ENCODE measurements at regions not wholly inside any gene's neighbourhood (a gene's known extent, or its start where the extent isn't known, plus 50 kb on each side); places are given as distances from the start of the nearest gene placed in this dataset.

GRCh38 chr14:85895603-85896002 lies 365.7 kb downstream of the FLRT2 start:
- Mint-ChIP-seq H3K4me3 (no peak overlapping the region), H3K27me3 (peaks cover 0 to 1% of the 10 kb centered on the region in 2 donors), H3K27ac (no peak overlapping the region), H3K36me3 (no peaks in the 10 kb centered on the region), H3K9me3 (peaks cover 0 to 4% (median 0%) of the 10 kb centered on the region in 8 donors), H3K4me1 (no peaks in the 10 kb centered on the region)
- no peak for DNase-seq
- Histone ChIP-seq H3K36me3 (ENCODE audit: insufficient read depth, low read length) (no peaks in the 10 kb centered on the region), H3K27me3 (ENCODE audit: insufficient read depth, low read length) (no peaks in the 10 kb centered on the region), H3K4me3 (ENCODE audit: low read length in 2 of 2) (no peak overlapping the region), H3K27ac (ENCODE audit: low read depth, low read length) (no peak overlapping the region), H3K4me1 (ENCODE audit: insufficient read depth, low read length) (no peaks in the 10 kb centered on the region), H3K9me3 (ENCODE audit: control insufficient read depth in 1 of 2, low read length in 2 of 2) (no peaks in the 10 kb centered on the region)
- intact Hi-C loops (cut with micrococcal nuclease) = no loop called here
- ChIA-PET CTCF (ENCODE audit: partially characterized antibody) (no interaction called here), POLR2A (ENCODE audit: partially characterized antibody) (no interaction called here)

- H3K4me1 Mint-ChIP-seq = no peaks in the 10 kb centered on the region
These were observed 362.3 kb downstream of the FLRT2 start for GRCh38 chr14:85892251-85892650.

GRCh38 chr14:85883966-85884365 lies 354.0 kb downstream of the FLRT2 start:
- no peak overlapping the region for H3K4me3 Mint-ChIP-seq
- no peaks in the 10 kb centered on the region for H3K27me3 ChIP-seq (ENCODE audit: insufficient read depth, low read length)
- no peaks in the 10 kb centered on the region for H3K9me3 ChIP-seq (ENCODE audit: control insufficient read depth in 1 of 2, low read length in 2 of 2)
- H3K9me3 Mint-ChIP-seq = peaks cover 0 to 8% (median 0%) of the 10 kb centered on the region in 8 donors
- intact Hi-C loops (cut with micrococcal nuclease) = no loop called here
- no peaks in the 10 kb centered on the region for H3K36me3 ChIP-seq (ENCODE audit: insufficient read depth, low read length)
- no peak overlapping the region for H3K27ac ChIP-seq (ENCODE audit: low read depth, low read length)
- no peak overlapping the region for H3K4me3 ChIP-seq (ENCODE audit: low read length in 2 of 2)
- H3K27me3 Mint-ChIP-seq = peaks cover 0 to 5% of the 10 kb centered on the region in 2 donors
- POLR2A ChIA-PET (ENCODE audit: partially characterized antibody) = no interaction called here
- no peaks in the 10 kb centered on the region for H3K4me1 Mint-ChIP-seq
- H3K4me1 ChIP-seq (ENCODE audit: insufficient read depth, low read length) = no peaks in the 10 kb centered on the region
- no peaks in the 10 kb centered on the region for H3K36me3 Mint-ChIP-seq
- DNase-seq = no peak
- no peak overlapping the region for H3K27ac Mint-ChIP-seq
- CTCF ChIA-PET (ENCODE audit: partially characterized antibody) = no interaction called here

More at GRCh38 chr14:85892251-85892650, 362.3 kb downstream of the FLRT2 start:
- CTCF ChIA-PET (ENCODE audit: partially characterized antibody) = no interaction called here
- Histone ChIP-seq H3K27ac (ENCODE audit: low read depth, low read length) (no peak overlapping the region), H3K4me1 (ENCODE audit: insufficient read depth, low read length) (no peaks in the 10 kb centered on the region), H3K4me3 (ENCODE audit: low read length in 2 of 2) (no peak overlapping the region), H3K9me3 (ENCODE audit: control insufficient read depth in 1 of 2, low read length in 2 of 2) (no peaks in the 10 kb centered on the region), H3K27me3 (ENCODE audit: insufficient read depth, low read length) (no peaks in the 10 kb centered on the region), H3K36me3 (ENCODE audit: insufficient read depth, low read length) (no peaks in the 10 kb centered on the region)
- Mint-ChIP-seq H3K36me3 (no peaks in the 10 kb centered on the region), H3K4me3 (no peak overlapping the region), H3K9me3 (peaks cover 0 to 4% (median 0%) of the 10 kb centered on the region in 8 donors), H3K27ac (no peak overlapping the region), H3K27me3 (no peaks in the 10 kb centered on the region)
- POLR2A ChIA-PET (ENCODE audit: partially characterized antibody) = no interaction called here
- intact Hi-C loops (cut with micrococcal nuclease) = no loop called here
- no peak for DNase-seq

GRCh38 chr14:85883101-85883500 lies 353.2 kb downstream of the FLRT2 start:
- Histone ChIP-seq H3K27ac (ENCODE audit: low read depth, low read length) (no peak overlapping the region), H3K4me3 (ENCODE audit: low read length in 2 of 2) (no peak overlapping the region), H3K36me3 (ENCODE audit: insufficient read depth, low read length) (no peaks in the 10 kb centered on the region), H3K9me3 (ENCODE audit: control insufficient read depth in 1 of 2, low read length in 2 of 2) (no peaks in the 10 kb centered on the region), H3K27me3 (ENCODE audit: insufficient read depth, low read length) (no peaks in the 10 kb centered on the region), H3K4me1 (ENCODE audit: insufficient read depth, low read length) (no peaks in the 10 kb centered on the region)
- POLR2A ChIA-PET (ENCODE audit: partially characterized antibody) = no interaction called here
- H3K27ac Mint-ChIP-seq = no peak overlapping the region
- H3K4me3 Mint-ChIP-seq = no peak overlapping the region
- no peaks in the 10 kb centered on the region for H3K4me1 Mint-ChIP-seq
- H3K27me3 Mint-ChIP-seq = peaks cover 0 to 5% of the 10 kb centered on the region in 2 donors
- H3K9me3 Mint-ChIP-seq = peaks cover 0 to 8% (median 0%) of the 10 kb centered on the region in 8 donors
- CTCF ChIA-PET (ENCODE audit: partially characterized antibody) = interaction anchor here (0.6 to 0.9 kb wide), 2 partner anchors 15 to 380 kb away, joined by 3 read pairs; no protein-coding TSS in a partner anchor
- no peaks in the 10 kb centered on the region for H3K36me3 Mint-ChIP-seq
- intact Hi-C loops (cut with micrococcal nuclease) = no loop called here
- no peak for DNase-seq

GRCh38 chr14:85881935-85882334 lies 352.0 kb downstream of the FLRT2 start:
- H3K36me3 Mint-ChIP-seq = no peaks in the 10 kb centered on the region
- H3K9me3 ChIP-seq (ENCODE audit: control insufficient read depth in 1 of 2, low read length in 2 of 2) = no peaks in the 10 kb centered on the region
- POLR2A ChIA-PET (ENCODE audit: partially characterized antibody) = no interaction called here
- no peak overlapping the region for H3K4me3 ChIP-seq (ENCODE audit: low read length in 2 of 2)
- H3K4me1 ChIP-seq (ENCODE audit: insufficient read depth, low read length) = no peaks in the 10 kb centered on the region
- H3K27me3 Mint-ChIP-seq = peaks cover 0 to 5% of the 10 kb centered on the region in 2 donors
- intact Hi-C loops (cut with micrococcal nuclease) = no loop called here
- H3K36me3 ChIP-seq (ENCODE audit: insufficient read depth, low read length) = no peaks in the 10 kb centered on the region
- H3K27me3 ChIP-seq (ENCODE audit: insufficient read depth, low read length) = no peaks in the 10 kb centered on the region
- DNase-seq = no peak
- no peak overlapping the region for H3K27ac Mint-ChIP-seq
- H3K4me3 Mint-ChIP-seq = no peak overlapping the region
- no peaks in the 10 kb centered on the region for H3K4me1 Mint-ChIP-seq
- no peak overlapping the region for H3K27ac ChIP-seq (ENCODE audit: low read depth, low read length)
- H3K9me3 Mint-ChIP-seq = peaks cover 0 to 8% (median 0%) of the 10 kb centered on the region in 8 donors
- CTCF ChIA-PET (ENCODE audit: partially characterized antibody) = interaction anchor here (0.9 to 1.3 kb wide), 2 partner anchors 16 to 176 kb away, joined by 3 read pairs; no protein-coding TSS in a partner anchor

GRCh38 chr14:85878874-85879273 lies 348.9 kb downstream of the FLRT2 start:
- Mint-ChIP-seq H3K4me1 (no peaks in the 10 kb centered on the region), H3K27ac (no peak overlapping the region), H3K4me3 (no peak overlapping the region), H3K9me3 (no peaks in the 10 kb centered on the region), H3K27me3 (peaks cover 0 to 6% of the 10 kb centered on the region in 2 donors), H3K36me3 (no peaks in the 10 kb centered on the region)
- no peak for DNase-seq
- Histone ChIP-seq H3K27ac (ENCODE audit: low read depth, low read length) (no peak overlapping the region), H3K9me3 (ENCODE audit: control insufficient read depth in 1 of 2, low read length in 2 of 2) (no peaks in the 10 kb centered on the region), H3K4me3 (ENCODE audit: low read length in 2 of 2) (no peak overlapping the region), H3K4me1 (ENCODE audit: insufficient read depth, low read length) (no peaks in the 10 kb centered on the region), H3K36me3 (ENCODE audit: insufficient read depth, low read length) (no peaks in the 10 kb centered on the region), H3K27me3 (ENCODE audit: insufficient read depth, low read length) (no peaks in the 10 kb centered on the region)
- ChIA-PET POLR2A (ENCODE audit: partially characterized antibody) (no interaction called here), CTCF (ENCODE audit: partially characterized antibody) (no interaction called here)
- intact Hi-C loops (cut with micrococcal nuclease) = no loop called here

- Histone ChIP-seq H3K27me3 (ENCODE audit: insufficient read depth, low read length) (no peaks in the 10 kb centered on the region), H3K36me3 (ENCODE audit: insufficient read depth, low read length) (no peaks in the 10 kb centered on the region), H3K4me1 (ENCODE audit: insufficient read depth, low read length) (no peaks in the 10 kb centered on the region), H3K27ac (ENCODE audit: low read depth, low read length) (no peak overlapping the region), H3K4me3 (ENCODE audit: low read length in 2 of 2) (no peak overlapping the region), H3K9me3 (ENCODE audit: control insufficient read depth in 1 of 2, low read length in 2 of 2) (no peaks in the 10 kb centered on the region)
- peaks cover 0 to 2% (median 0%) of the 10 kb centered on the region in 8 donors for H3K9me3 Mint-ChIP-seq
- H3K4me3 Mint-ChIP-seq = no peak overlapping the region
- DNase-seq = no peak
- H3K4me1 Mint-ChIP-seq = no peaks in the 10 kb centered on the region
- no peaks in the 10 kb centered on the region for H3K36me3 Mint-ChIP-seq
- no peak overlapping the region for H3K27ac Mint-ChIP-seq
- CTCF ChIA-PET (ENCODE audit: partially characterized antibody) = no interaction called here
- POLR2A ChIA-PET (ENCODE audit: partially characterized antibody) = no interaction called here
- peaks cover 0 to 7% of the 10 kb centered on the region in 2 donors for H3K27me3 Mint-ChIP-seq
- intact Hi-C loops (cut with micrococcal nuclease) = no loop called here
These were observed 343.1 kb downstream of the FLRT2 start for GRCh38 chr14:85873006-85873405.

GRCh38 chr14:85867450-85867849 lies 337.5 kb downstream of the FLRT2 start:
- H3K9me3 ChIP-seq (ENCODE audit: control insufficient read depth in 1 of 2, low read length in 2 of 2) = no peaks in the 10 kb centered on the region
- no peak overlapping the region for H3K4me3 ChIP-seq (ENCODE audit: low read length in 2 of 2)
- ChIA-PET POLR2A (ENCODE audit: partially characterized antibody) (interaction anchor here (1.0 kb wide), 1 partner anchor 27 kb away, joined by 4 read pairs; no protein-coding TSS in a partner anchor), CTCF (ENCODE audit: partially characterized antibody) (no interaction called here)
- H3K36me3 ChIP-seq (ENCODE audit: insufficient read depth, low read length) = no peaks in the 10 kb centered on the region
- no peaks in the 10 kb centered on the region for H3K27me3 ChIP-seq (ENCODE audit: insufficient read depth, low read length)
- Mint-ChIP-seq H3K36me3 (no peaks in the 10 kb centered on the region), H3K4me3 (no peak overlapping the region), H3K27ac (no peak overlapping the region), H3K9me3 (peaks cover 0 to 2% (median 0%) of the 10 kb centered on the region in 8 donors), H3K4me1 (no peaks in the 10 kb centered on the region), H3K27me3 (peaks cover 2 to 3% of the 10 kb centered on the region in 2 donors)
- intact Hi-C loops (cut with micrococcal nuclease) = loop anchor here (5.0 kb wide), 1 partner anchor 190 kb away; no protein-coding TSS in a partner anchor
- no peak for DNase-seq
- H3K4me1 ChIP-seq (ENCODE audit: insufficient read depth, low read length) = no peaks in the 10 kb centered on the region
- no peak overlapping the region for H3K27ac ChIP-seq (ENCODE audit: low read depth, low read length)
